HepG2 (cell line): ENCODE measurements at regions not wholly inside any gene's neighbourhood (a gene's known extent, or its start where the extent isn't known, plus 50 kb on each side); places are given as distances from the start of the nearest gene placed in this dataset.

Experiments used
- ATAC-seq: fragments of 200-7000 bp; cut with Tn5 transposase; 3 replicates; pipeline ENCODE4 v1.9.1; 2020; ENCODE audit warnings: mild to moderate bottlenecking, moderate library complexity
- BruUV-seq: library from RNA; stranded (reverse); fragments of 400-500 nt; replicated peaks from 2 replicates; lab custom pipeline; 2021; lab: Mats Ljungman, UMichigan
- CTCF ChIA-PET: fragments of 300-600 bp; formaldehyde crosslinking; extraction: SDS; loops from one replicate; lab custom pipeline; 2021; ENCODE audit warnings: low total read pairs, inconsistent platforms, low intra/inter-chr PET ratio; lab: Yijun Ruan, JAX
- POLR2A ChIA-PET: fragments of 350-600 bp; sonication (Branson Sonifier 250); formaldehyde crosslinking; loops from one replicate; lab custom pipeline; 2020; ENCODE audit warnings: antibody characterized with exemption, inconsistent platforms; lab: Yijun Ruan, JAX
- DNase-seq: peaks from one replicate; pipeline ENCODE4 v3.0.0-alpha.2; 2015; ENCODE audit warnings: low spot score
- FAIRE-seq: peaks from 3 replicates; lab custom pipeline; 2011; peaks lifted over from hg19 to GRCh38; lab: Jason Lieb, UNC
- H2AFZ ChIP-seq: one replicate; pipeline ENCODE4 v1.6.1; 2011; ENCODE audit warnings: low read length, inconsistent platforms
- H3K27ac ChIP-seq: fragments of 300-600 bp; 3 replicates; pipeline ENCODE4 v1.8.0; 2011; ENCODE audit warnings: mixed run types, mild to moderate bottlenecking, mixed read lengths, low read length, inconsistent platforms; ENCODE audit not compliant: insufficient read depth; ENCODE audit errors: extremely low read length
- H3K27me3 ChIP-seq, 2 experiments: fragments of 200-600 bp in 1 of 2; 2 replicates in 1 of 2; 3 replicates in 1 of 2; pipeline versions ENCODE4 v1.6.0 to v1.8.0; 2011; ENCODE audit warnings: low read length in 2 of 2, mild to moderate bottlenecking in 2 of 2, moderate library complexity in 2 of 2, inconsistent platforms in 1 of 2; ENCODE audit not compliant: insufficient read depth in 2 of 2, control insufficient read depth in 1 of 2
- H3K36me3 ChIP-seq, 2 experiments: fragments of 200-600 bp in 1 of 2; replicated peaks in 1 of 2; 2 replicates in 1 of 2; 3 replicates in 1 of 2; pipeline versions ENCODE4 v1.5.1 to v1.8.0; 2011; ENCODE audit warnings: low read length in 2 of 2, inconsistent platforms in 1 of 2; ENCODE audit not compliant: insufficient read depth in 2 of 2, control insufficient read depth in 1 of 2
- H3K4me1 ChIP-seq: 2 replicates; pipeline ENCODE4 v1.5.1; 2012; ENCODE audit warnings: low read length, inconsistent platforms; ENCODE audit not compliant: insufficient read depth
- H3K4me2 ChIP-seq: 2 replicates; pipeline ENCODE4 v1.6.0; 2011; ENCODE audit warnings: low read depth, low read length, inconsistent platforms
- H3K4me3 ChIP-seq, 3 experiments: fragments of 200-600 bp in 1 of 3; sonication (generic), shearing (Covaris generic) in 1 of 3; replicated peaks in 1 of 3; 2 replicates each; pipeline ENCODE4 v1.5.1; 2011 to 2016; ENCODE audit warnings: low read length in 3 of 3, inconsistent platforms in 2 of 3, low read depth in 2 of 3, mild to moderate bottlenecking in 2 of 3, control low read depth in 1 of 3, mixed read lengths in 1 of 3; ENCODE audit not compliant: insufficient read depth in 1 of 3
- H3K79me2 ChIP-seq: one replicate; pipeline ENCODE4 v1.6.1; 2011; ENCODE audit warnings: low read length, inconsistent platforms; ENCODE audit not compliant: insufficient read depth
- H3K9ac ChIP-seq: 2 replicates; pipeline ENCODE4 v1.6.0; 2011; ENCODE audit warnings: mild to moderate bottlenecking, low read depth, low read length, inconsistent platforms; ENCODE audit not compliant: insufficient read depth
- H3K9me3 ChIP-seq: 2 replicates; pipeline ENCODE4 v1.5.1; 2012; ENCODE audit warnings: mild to moderate bottlenecking, low read length
- H4K20me1 ChIP-seq: 2 replicates; pipeline ENCODE4 v1.6.0; 2011; ENCODE audit warnings: inconsistent platforms, mild to moderate bottlenecking, low read length, moderate library complexity; ENCODE audit not compliant: insufficient read depth
- BHLHE40 ChIP-seq: IDR thresholded peaks from 2 replicates; pipeline ENCODE4 v1.6.1; 2011; ENCODE audit warnings: low read length, improper control_type of control experiment
- CERS6 ChIP-seq: sonication (generic); formaldehyde crosslinking; IDR thresholded peaks from 2 replicates; pipeline ENCODE4 v1.5.0; 2020; ENCODE audit warnings: missing genetic modification reagents
- ELF3 ChIP-seq: IDR thresholded peaks from 2 replicates; pipeline ENCODE4 v1.6.1; 2016; ENCODE audit warnings: missing genetic modification reagents, missing compliant biosample characterization
- FOXA1 ChIP-seq, 2 experiments: fragments of 450-650 bp in 1 of 2; sonication (generic) in 1 of 2; formaldehyde crosslinking in 1 of 2; IDR thresholded peaks; 2 replicates each; pipeline versions ENCODE4 v1.4.0 to v1.6.1; 2016 to 2020; ENCODE audit warnings: missing genetic modification reagents in 1 of 2
- FOXO1 ChIP-seq: sonication (generic); formaldehyde crosslinking; IDR thresholded peaks from 2 replicates; pipeline ENCODE4 v1.4.0; 2020; ENCODE audit warnings: missing genetic modification reagents
- HBP1 ChIP-seq: IDR thresholded peaks from 2 replicates; pipeline ENCODE4 v1.6.1; 2016; ENCODE audit warnings: low read depth, control low read depth
- KAT8 ChIP-seq: IDR thresholded peaks from 2 replicates; pipeline ENCODE4 v1.6.1; 2016; ENCODE audit warnings: missing genetic modification reagents, missing compliant biosample characterization
- MEIS1 ChIP-seq: sonication (generic); formaldehyde crosslinking; IDR thresholded peaks from 2 replicates; pipeline ENCODE4 v1.9.0; 2021; ENCODE audit warnings: mild to moderate bottlenecking, missing genetic modification reagents, moderate library complexity, borderline replicate concordance
- MIER2 ChIP-seq: IDR thresholded peaks from 2 replicates; pipeline ENCODE4 v1.6.1; 2016; ENCODE audit warnings: missing biosample characterization, missing genetic modification reagents
- MIER3 ChIP-seq: IDR thresholded peaks from 2 replicates; pipeline ENCODE4 v1.6.1; 2016; ENCODE audit warnings: missing compliant biosample characterization, borderline replicate concordance
- NFYC ChIP-seq: IDR thresholded peaks from 2 replicates; pipeline ENCODE4 v1.6.1; 2016; ENCODE audit warnings: missing genetic modification reagents, missing compliant biosample characterization
- NR2F6 ChIP-seq, 2 experiments: IDR thresholded peaks; 2 replicates each; pipeline ENCODE4 v1.6.1; 2016; ENCODE audit warnings: antibody characterized with exemption in 1 of 2, mild to moderate bottlenecking in 1 of 2
- PATZ1 ChIP-seq: sonication (generic); formaldehyde crosslinking; IDR thresholded peaks from 2 replicates; pipeline ENCODE4 v1.4.0; 2020; ENCODE audit warnings: missing genetic modification reagents
- PCBP2 ChIP-seq: fragments of 200-400 bp; formaldehyde crosslinking; optimal IDR thresholded peaks from 2 replicates; pipeline ENCODE3; 2018; ENCODE audit warnings: low read length, low read depth; ENCODE audit not compliant: poor library complexity, severe bottlenecking
- RNF2 ChIP-seq: fragments of 450-650 bp; conservative IDR thresholded peaks from 2 replicates; pipeline ENCODE4 v1.6.1; 2016; ENCODE audit warnings: low read depth
- SP2 ChIP-seq: sonication (generic); formaldehyde crosslinking; IDR thresholded peaks from 2 replicates; pipeline ENCODE4 v1.5.1; 2020; ENCODE audit warnings: mild to moderate bottlenecking, missing genetic modification reagents
- ZNF207 ChIP-seq: fragments of 450-650 bp; IDR thresholded peaks from 2 replicates; pipeline ENCODE4 v1.6.1; 2016; ENCODE audit warnings: antibody characterized with exemption, borderline replicate concordance
- ZNF234 ChIP-seq: sonication (generic); formaldehyde crosslinking; conservative IDR thresholded peaks from 2 replicates; pipeline ENCODE4 v1.5.1; 2020; ENCODE audit warnings: mild to moderate bottlenecking, missing genetic modification reagents
- ZNF292 ChIP-seq: sonication (generic); formaldehyde crosslinking; IDR thresholded peaks from 2 replicates; pipeline ENCODE4 v1.8.1; 2022; ENCODE audit warnings: mild to moderate bottlenecking, low read depth, missing genetic modification reagents, borderline replicate concordance
- ZNF644 ChIP-seq: IDR thresholded peaks from 2 replicates; pipeline ENCODE4 v1.6.1; 2016; ENCODE audit warnings: low read depth
- ZNF784 ChIP-seq: sonication (generic); formaldehyde crosslinking; IDR thresholded peaks from 2 replicates; pipeline ENCODE4 v1.5.1; 2020; ENCODE audit warnings: missing genetic modification reagents, mild to moderate bottlenecking, borderline replicate concordance
- WGBS: methylation state at CpG from one replicate; pipeline ENCODE4 v1.1.6; 2017; ENCODE audit warnings: low lambda C conversion rate; 5-methylcytosine and 5-hydroxymethylcytosine counted together
- in situ Hi-C: cut with HindIII; loops from 2 replicates; pipeline ENCODE4 v1.10.0; 2017; ENCODE audit warnings: low pct_unique_long_range_greater_than_20kb; ENCODE audit not compliant: extremely low pct_ligation_motif_present
- intact Hi-C: fragments of 100-400 bp; cut with micrococcal nuclease; formaldehyde crosslinking; loops from one replicate; pipeline ENCODE4 v1.10.0; 2022; ENCODE audit not compliant: unreplicated experiment

GRCh38 chr9:78821126-78821822 is 524.3 kb downstream of the PSAT1 start (continued):
- TF ChIP-seq MIER3 (CRISPR knock-in tag) (no peak), PATZ1 (CRISPR knock-in tag) (no peak), ZNF234 (CRISPR knock-in tag) (no peak), ZNF644 (CRISPR knock-in tag) (peak; percentile 70; the same call in 1 of the 2 replicates), SP2 (CRISPR knock-in tag) (no peak), NFYC (CRISPR knock-in tag) (peak; percentile 58), BHLHE40 (no peak), KAT8 (no peak), ZNF292 (CRISPR knock-in tag) (no peak), NR2F6 (IDR thresholded peaks at IDR 0.05) (no peak), NR2F6 (CRISPR knock-in tag; IDR thresholded peaks at IDR 0.05) (no peak), FOXA1 (IDR thresholded peaks at IDR 0.05) (no peak), FOXA1 (CRISPR knock-in tag; IDR thresholded peaks at IDR 0.05) (no peak)

GRCh38 chr9:78826527-78826926 is 529.6 kb downstream of the PSAT1 start:
- intact Hi-C loops (no loop called here), in situ Hi-C loops (no loop called here)
- H3K4me2 ChIP-seq, result no peak overlapping the region
- H3K79me2 ChIP-seq, result no peaks in the 10 kb centered on the region
- no peaks in the 10 kb centered on the region for H3K27me3 ChIP-seq
- ChIA-PET POLR2A (no interaction called here), CTCF (no interaction called here)
- H3K4me1 ChIP-seq, result 0 out of 2 replicates have a peak, but pooled peaks cover 4% of the 10 kb centered on the region
- H4K20me1 ChIP-seq, result no peaks in the 10 kb centered on the region
- H3K9ac ChIP-seq, result no peak overlapping the region
- no peak for FAIRE-seq
- no peak overlapping the region for H3K4me3 ChIP-seq
- WGBS, result 7% methylated on average over 3 of the region's 3 CpGs
- no peaks in the 10 kb centered on the region for H3K36me3 ChIP-seq
- H3K27ac ChIP-seq, result no peak overlapping the region
- no peak for ATAC-seq
- no peaks in the 10 kb centered on the region for H3K9me3 ChIP-seq
- no peak for DNase-seq
- H2AFZ ChIP-seq, result no peak overlapping the region
- BruUV-seq, result no TSS peak
- TF ChIP-seq MIER2 (CRISPR knock-in tag) (no peak), ELF3 (no peak), ZNF784 (no peak), RNF2 (no peak), ZNF207 (no peak), FOXO1 (no peak), CERS6 (CRISPR knock-in tag) (no peak), PCBP2 (no peak), HBP1 (CRISPR knock-in tag) (no peak), MEIS1 (no peak)
